Fibroblast of the aortic adventitia (primary cell): ENCODE measurements at regions not wholly inside any gene's neighbourhood (a gene's known extent, or its start where the extent isn't known, plus 50 kb on each side); places are given as distances from the start of the nearest gene placed in this dataset.

Experiments
- DNase-seq: peaks from one replicate; pipeline ENCODE4 v3.0.0-alpha.2; 2010; ENCODE audit warnings: low read depth
- H3K4me3 ChIP-seq: 2 replicates; pipeline ENCODE4 v1.5.1; 2011; ENCODE audit warnings: low read depth, mild to moderate bottlenecking, control low read depth, low read length, moderate library complexity
- TF ChIP-seq, protein P1 (sequence below): IDR thresholded peaks from 2 replicates; pipeline ENCODE4 v1.5.1; 2011; ENCODE audit warnings: mild to moderate bottlenecking, low read length, control low read depth, inconsistent platforms; ENCODE audit not compliant: insufficient read depth

DNA sequence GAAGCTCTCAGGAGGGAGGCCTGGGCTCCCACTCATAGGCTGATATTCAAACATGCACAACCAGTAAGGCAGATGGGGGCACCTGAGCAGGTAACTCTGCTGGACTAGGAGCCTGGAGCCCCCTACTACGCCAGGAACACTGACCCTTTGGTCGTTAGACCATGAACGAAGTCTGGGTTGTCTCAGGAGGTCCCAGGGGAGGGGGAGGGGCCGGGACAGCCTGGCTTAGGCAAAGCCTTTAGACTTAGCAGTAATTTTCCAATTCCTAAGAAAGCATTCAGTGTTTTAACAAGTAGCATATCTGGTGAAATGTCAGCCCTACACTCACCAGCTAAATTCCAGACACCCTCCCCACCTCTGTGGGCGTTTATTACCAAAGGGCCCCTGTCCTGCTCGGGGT, 67.4 kb upstream of the ST8SIA2 start:
- TF ChIP-seq, protein P1, sequence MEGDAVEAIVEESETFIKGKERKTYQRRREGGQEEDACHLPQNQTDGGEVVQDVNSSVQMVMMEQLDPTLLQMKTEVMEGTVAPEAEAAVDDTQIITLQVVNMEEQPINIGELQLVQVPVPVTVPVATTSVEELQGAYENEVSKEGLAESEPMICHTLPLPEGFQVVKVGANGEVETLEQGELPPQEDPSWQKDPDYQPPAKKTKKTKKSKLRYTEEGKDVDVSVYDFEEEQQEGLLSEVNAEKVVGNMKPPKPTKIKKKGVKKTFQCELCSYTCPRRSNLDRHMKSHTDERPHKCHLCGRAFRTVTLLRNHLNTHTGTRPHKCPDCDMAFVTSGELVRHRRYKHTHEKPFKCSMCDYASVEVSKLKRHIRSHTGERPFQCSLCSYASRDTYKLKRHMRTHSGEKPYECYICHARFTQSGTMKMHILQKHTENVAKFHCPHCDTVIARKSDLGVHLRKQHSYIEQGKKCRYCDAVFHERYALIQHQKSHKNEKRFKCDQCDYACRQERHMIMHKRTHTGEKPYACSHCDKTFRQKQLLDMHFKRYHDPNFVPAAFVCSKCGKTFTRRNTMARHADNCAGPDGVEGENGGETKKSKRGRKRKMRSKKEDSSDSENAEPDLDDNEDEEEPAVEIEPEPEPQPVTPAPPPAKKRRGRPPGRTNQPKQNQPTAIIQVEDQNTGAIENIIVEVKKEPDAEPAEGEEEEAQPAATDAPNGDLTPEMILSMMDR, result no peak
- H3K4me3 ChIP-seq, result no peak overlapping the region
- DNase-seq, result no peak

DNA sequence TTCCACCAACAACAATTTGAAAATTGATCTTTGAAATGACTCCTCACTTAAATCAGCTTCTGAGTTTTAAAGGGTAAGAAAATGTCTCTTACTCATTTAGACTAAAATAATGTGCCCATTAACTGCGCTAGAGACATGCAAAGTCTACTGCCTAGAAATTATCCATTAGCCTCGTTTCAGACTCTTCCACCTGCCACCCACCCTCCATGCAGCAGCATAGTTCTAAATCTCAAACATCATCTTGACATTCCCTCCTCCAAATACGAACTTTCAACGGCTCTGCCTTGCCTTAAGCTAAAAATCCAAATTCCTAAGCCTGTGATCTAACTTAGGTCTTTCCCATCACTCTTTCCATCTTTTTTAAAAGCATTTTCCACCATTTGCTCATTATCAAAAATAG, 66.6 kb upstream of the ST8SIA2 start:
- no peak for DNase-seq
- TF ChIP-seq, protein P1, result no peak
- no peak overlapping the region for H3K4me3 ChIP-seq

DNA sequence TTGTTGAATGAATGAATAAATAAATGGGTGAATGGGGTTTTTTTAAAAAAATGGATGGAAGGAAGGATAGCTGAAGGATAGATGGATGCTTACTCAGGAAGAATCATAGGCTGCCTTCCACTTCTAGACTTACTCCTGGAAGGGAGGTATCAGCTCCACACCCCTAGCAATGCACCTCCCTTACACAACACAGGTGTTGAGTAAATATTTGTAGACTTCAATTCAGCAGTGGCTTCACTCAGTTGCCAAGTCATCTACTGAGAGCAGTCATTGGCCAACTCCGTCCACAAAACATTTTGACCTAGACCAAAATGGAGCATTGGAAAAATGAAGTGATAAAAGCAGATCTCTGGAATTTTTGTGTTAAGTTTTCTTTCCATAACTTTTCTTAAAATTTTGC, 65.5 kb upstream of the ST8SIA2 start:
- H3K4me3 ChIP-seq, result no peak overlapping the region
- no peak for DNase-seq
- TF ChIP-seq, protein P1, result no peak

DNA sequence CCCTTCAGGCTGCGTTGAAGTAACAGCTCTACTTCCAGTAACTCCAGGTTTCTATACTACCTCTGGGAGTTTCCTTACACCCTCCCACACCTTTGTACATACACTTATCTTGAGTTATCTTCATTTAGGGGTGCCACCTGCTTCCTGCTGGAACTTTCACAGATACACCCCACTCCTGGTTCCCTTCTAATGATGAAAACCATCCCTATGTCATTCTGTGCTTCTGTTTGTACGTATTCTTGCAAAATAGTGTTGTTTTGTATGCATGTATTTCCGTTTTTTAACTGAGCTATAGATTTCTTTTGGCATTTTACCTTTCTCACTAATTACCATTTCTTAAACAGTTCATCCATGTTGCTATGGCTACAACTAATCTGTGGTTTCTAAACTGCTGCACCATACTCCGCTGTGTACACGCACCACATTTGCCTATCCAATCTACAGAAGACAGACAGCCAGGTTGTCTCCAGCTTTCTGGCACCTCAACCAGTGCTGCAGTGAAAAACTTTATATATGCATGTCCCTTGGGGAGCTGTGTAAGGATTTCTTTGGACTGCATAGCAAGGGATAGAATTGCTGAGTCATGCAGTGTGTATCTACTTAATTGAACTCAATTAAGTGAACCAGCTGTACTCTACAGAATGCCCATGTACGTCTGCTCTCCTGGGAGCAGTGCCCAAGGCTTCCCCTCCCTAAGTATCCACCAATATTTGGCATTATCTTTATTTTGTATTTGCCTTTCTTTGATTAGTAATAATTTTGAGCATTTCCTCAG, 61.4 kb upstream of the ST8SIA2 start:
- TF ChIP-seq, protein P1, result no peak
- no peak for DNase-seq
- no peak overlapping the region for H3K4me3 ChIP-seq

DNA sequence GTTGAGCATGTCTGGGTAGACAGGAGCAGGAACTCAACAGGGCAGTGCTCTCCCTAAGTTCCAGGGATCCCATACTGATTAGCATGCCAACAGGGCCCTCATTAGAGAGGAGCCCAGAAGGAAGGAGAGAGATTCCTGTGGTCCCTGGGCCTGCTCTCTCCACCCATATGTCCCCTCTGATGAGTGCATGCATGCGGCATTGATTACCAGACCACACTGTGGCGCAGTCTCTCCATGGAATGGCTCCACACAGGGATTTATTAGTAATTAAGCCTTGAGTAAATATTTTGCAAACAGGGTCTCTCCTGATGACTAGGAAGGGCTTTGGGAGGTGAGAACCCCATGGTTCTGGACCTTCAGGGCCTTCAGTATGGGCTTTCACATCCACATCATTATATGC, 60.0 kb upstream of the ST8SIA2 start:
- no peak for DNase-seq
- no peak overlapping the region for H3K4me3 ChIP-seq
- TF ChIP-seq, protein P1, result no peak

DNA sequence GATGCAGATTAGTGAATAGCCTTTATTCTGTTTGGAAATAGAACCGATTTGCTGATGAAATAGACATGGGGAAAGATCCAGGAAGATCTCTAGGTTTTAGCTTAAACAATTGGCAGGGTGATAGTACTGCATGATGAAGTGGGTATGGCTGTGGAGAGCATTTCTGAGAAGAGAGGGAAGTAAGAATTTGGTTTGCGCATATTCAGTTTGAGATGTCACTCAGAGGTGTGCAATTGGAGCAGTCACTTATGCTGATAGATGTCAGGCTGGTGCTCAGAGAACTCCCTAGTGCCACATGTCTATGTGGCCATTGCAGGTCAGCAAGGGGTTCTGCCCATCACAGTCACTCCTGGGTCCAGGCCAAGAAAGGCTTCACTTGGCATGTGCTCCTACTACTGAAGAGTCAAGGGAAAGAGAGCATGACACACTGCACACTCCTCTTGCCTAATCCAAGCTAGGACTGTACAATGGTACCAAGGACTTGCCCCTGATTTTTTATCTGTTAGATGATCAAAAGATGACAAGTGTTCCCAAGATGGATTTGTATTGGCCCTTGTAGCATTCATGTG, 57.2 kb upstream of the ST8SIA2 start:
- TF ChIP-seq, protein P1, result no peak
- DNase-seq, result no peak
- H3K4me3 ChIP-seq, result no peak overlapping the region
